HG02943 (cell line): ENCODE measurements at regions not wholly inside any gene's neighbourhood (a gene's known extent, or its start where the extent isn't known, plus 50 kb on each side); places are given as distances from the start of the nearest gene placed in this dataset.

Source experiments
- ATAC-seq: cut with Tn5 transposase; IDR thresholded peaks from one replicate; pipeline ENCODE4 v1.9.1; 2021; ENCODE audit warnings: mild to moderate bottlenecking, low read depth, moderate library complexity; ENCODE audit not compliant: unreplicated experiment

- no peak for ATAC-seq
These were observed 368.6 kb upstream of the CPXCR1 start for GRCh38 chrX:88378406-88378805.

GRCh38 chrX:88397551-88397950 lies 349.5 kb upstream of the CPXCR1 start:
- no peak for ATAC-seq

GRCh38 chrX:88416002-88416401 lies 331.0 kb upstream of the CPXCR1 start:
- no peak for ATAC-seq

- no peak for ATAC-seq
These were observed 330.1 kb upstream of the CPXCR1 start for GRCh38 chrX:88416965-88417364.

- no peak for ATAC-seq
These were observed 323.0 kb upstream of the CPXCR1 start for GRCh38 chrX:88424071-88424470.

- ATAC-seq: no peak
These were observed 322.5 kb upstream of the CPXCR1 start for GRCh38 chrX:88424541-88424940.

GRCh38 chrX:88425739-88426138 lies 321.3 kb upstream of the CPXCR1 start:
- ATAC-seq: no peak

GRCh38 chrX:88437563-88437962 lies 309.5 kb upstream of the CPXCR1 start:
- ATAC-seq: no peak

GRCh38 chrX:88438209-88438608 lies 308.8 kb upstream of the CPXCR1 start:
- ATAC-seq: no peak

GRCh38 chrX:88439935-88440334 lies 307.1 kb upstream of the CPXCR1 start:
- no peak for ATAC-seq
